CD14-positive monocyte (primary cell): ENCODE measurements at regions not wholly inside any gene's neighbourhood (a gene's known extent, or its start where the extent isn't known, plus 50 kb on each side); places are given as distances from the start of the nearest gene placed in this dataset.

Experiments
- DNase-seq, 3 donors: peaks; one replicate each; pipeline ENCODE4 v3.0.0-alpha.2; 2011 to 2022
- H2AFZ ChIP-seq: 2 replicates; pipeline ENCODE4 v1.6.0; 2012; ENCODE audit warnings: mild to moderate bottlenecking, low read depth, low read length, inconsistent platforms; ENCODE audit not compliant: insufficient read depth, poor library complexity, severe bottlenecking
- H3K27ac ChIP-seq, 2 donors: 1 replicate in 1 of 2; 2 replicates in 1 of 2; pipeline ENCODE4 v1.5.1; 2012 to 2013; ENCODE audit warnings: low read length in 2 of 2, control low read depth in 1 of 2, inconsistent platforms in 1 of 2, low read depth in 1 of 2, mild to moderate bottlenecking in 1 of 2
- H3K27me3 ChIP-seq, 2 donors: one replicate each; pipeline versions ENCODE4 v1.6.0 to v1.6.1; 2011 to 2013; ENCODE audit warnings: low read length in 2 of 2; ENCODE audit not compliant: control insufficient read depth in 2 of 2, insufficient read depth in 2 of 2
- H3K36me3 ChIP-seq, 2 donors: replicated peaks in 1 of 2; 1 replicate in 1 of 2; 2 replicates in 1 of 2; pipeline versions ENCODE4 v1.5.1 to v1.6.1; 2012 to 2013; ENCODE audit warnings: low read length in 2 of 2, control low read depth in 1 of 2, inconsistent platforms in 1 of 2, mild to moderate bottlenecking in 1 of 2; ENCODE audit not compliant: insufficient read depth in 2 of 2, control insufficient read depth in 1 of 2
- H3K4me1 ChIP-seq, 2 donors: 1 replicate in 1 of 2; 2 replicates in 1 of 2; pipeline versions ENCODE4 v1.5.1 to v1.6.1; 2012 to 2013; ENCODE audit warnings: low read length in 2 of 2, control low read depth in 1 of 2, inconsistent platforms in 1 of 2, mild to moderate bottlenecking in 1 of 2, moderate library complexity in 1 of 2; ENCODE audit not compliant: insufficient read depth in 2 of 2, control insufficient read depth in 1 of 2
- H3K4me2 ChIP-seq: replicated peaks from 2 replicates; pipeline ENCODE3; 2012; ENCODE audit warnings: low read length, moderate library complexity, mild to moderate bottlenecking; ENCODE audit not compliant: poor library complexity, severe bottlenecking; ENCODE audit errors: extremely low read depth
- H3K4me3 ChIP-seq, 3 experiments: fragments of 200-600 bp in 1 of 3; sonication (generic) in 1 of 3; replicated peaks in 1 of 3; 1 replicate in 2 of 3; 2 replicates in 1 of 3; pipeline ENCODE4 v1.5.1; 2011 to 2013; ENCODE audit warnings: low read length in 3 of 3, mild to moderate bottlenecking in 3 of 3, control low read depth in 2 of 3, low read depth in 2 of 3, inconsistent platforms in 1 of 3, moderate library complexity in 1 of 3
- H3K79me2 ChIP-seq: 2 replicates; pipeline ENCODE4 v1.6.0; 2012; ENCODE audit warnings: mild to moderate bottlenecking, control low read depth, inconsistent platforms, low read length, moderate library complexity; ENCODE audit not compliant: insufficient read depth
- H3K9ac ChIP-seq: 2 replicates; pipeline ENCODE4 v1.6.0; 2017; ENCODE audit warnings: low read length, mild to moderate bottlenecking; ENCODE audit not compliant: insufficient read depth, poor library complexity, severe bottlenecking
- H3K9me3 ChIP-seq, 2 donors: replicated peaks in 1 of 2; 1 replicate in 1 of 2; 2 replicates in 1 of 2; pipeline versions ENCODE4 v1.5.1 to v1.6.1; 2012 to 2013; ENCODE audit warnings: low read length in 2 of 2, control low read depth in 1 of 2; ENCODE audit not compliant: control insufficient read depth in 1 of 2, insufficient read depth in 1 of 2
- H4K20me1 ChIP-seq: 2 replicates; pipeline ENCODE4 v1.6.0; 2012; ENCODE audit warnings: mild to moderate bottlenecking, low read length, control low read depth, moderate library complexity; ENCODE audit not compliant: insufficient read depth
- H3K27ac Mint-ChIP-seq, 7 donors: one replicate each; pipeline ENCODE4 v1.8.0; 2020; ENCODE audit warnings: mild to moderate bottlenecking in 7 of 7, mixed read lengths in 7 of 7, moderate library complexity in 6 of 7, inconsistent platforms in 2 of 7
- H3K27me3 Mint-ChIP-seq, 3 donors: one replicate each; pipeline ENCODE4 v1.8.0; 2021 to 2022; ENCODE audit warnings: low read depth in 3 of 3, mild to moderate bottlenecking in 3 of 3, mixed read lengths in 3 of 3, moderate library complexity in 3 of 3, inconsistent platforms in 1 of 3
- H3K36me3 Mint-ChIP-seq, 2 donors: one replicate each; pipeline ENCODE4 v1.8.0; 2020; ENCODE audit warnings: mixed read lengths in 2 of 2, inconsistent platforms in 1 of 2, mild to moderate bottlenecking in 1 of 2
- H3K4me1 Mint-ChIP-seq: one replicate; pipeline ENCODE4 v1.8.0; 2020; ENCODE audit warnings: mild to moderate bottlenecking, mixed read lengths
- H3K4me3 Mint-ChIP-seq, 2 donors: one replicate each; pipeline ENCODE4 v1.8.0; 2020; ENCODE audit warnings: mild to moderate bottlenecking in 2 of 2, mixed read lengths in 2 of 2, moderate library complexity in 1 of 2
- H3K9me3 Mint-ChIP-seq, 7 donors: one replicate each; pipeline ENCODE4 v1.8.0; 2020 to 2022; ENCODE audit warnings: mixed read lengths in 7 of 7, mild to moderate bottlenecking in 6 of 7, moderate library complexity in 6 of 7, inconsistent platforms in 2 of 7
- WGBS: methylation state at CpG from one replicate; pipeline ENCODE4 v1.1.5; 2013; ENCODE audit warnings: missing lambda C conversion rate; ENCODE audit not compliant: insufficient coverage; 5-methylcytosine and 5-hydroxymethylcytosine counted together
- intact Hi-C, 2 donors: fragments of 100-400 bp; cut with micrococcal nuclease; formaldehyde crosslinking; loops; one replicate each; pipeline versions ENCODE4 v1.15.0 to v1.15.1; 2023
- TF ChIP-seq, protein P1 (sequence below): fragments of 200-600 bp; IDR thresholded peaks from one replicate; pipeline ENCODE4 v1.8.0; 2022; ENCODE audit warnings: antibody characterized with exemption, mild to moderate bottlenecking

DNA sequence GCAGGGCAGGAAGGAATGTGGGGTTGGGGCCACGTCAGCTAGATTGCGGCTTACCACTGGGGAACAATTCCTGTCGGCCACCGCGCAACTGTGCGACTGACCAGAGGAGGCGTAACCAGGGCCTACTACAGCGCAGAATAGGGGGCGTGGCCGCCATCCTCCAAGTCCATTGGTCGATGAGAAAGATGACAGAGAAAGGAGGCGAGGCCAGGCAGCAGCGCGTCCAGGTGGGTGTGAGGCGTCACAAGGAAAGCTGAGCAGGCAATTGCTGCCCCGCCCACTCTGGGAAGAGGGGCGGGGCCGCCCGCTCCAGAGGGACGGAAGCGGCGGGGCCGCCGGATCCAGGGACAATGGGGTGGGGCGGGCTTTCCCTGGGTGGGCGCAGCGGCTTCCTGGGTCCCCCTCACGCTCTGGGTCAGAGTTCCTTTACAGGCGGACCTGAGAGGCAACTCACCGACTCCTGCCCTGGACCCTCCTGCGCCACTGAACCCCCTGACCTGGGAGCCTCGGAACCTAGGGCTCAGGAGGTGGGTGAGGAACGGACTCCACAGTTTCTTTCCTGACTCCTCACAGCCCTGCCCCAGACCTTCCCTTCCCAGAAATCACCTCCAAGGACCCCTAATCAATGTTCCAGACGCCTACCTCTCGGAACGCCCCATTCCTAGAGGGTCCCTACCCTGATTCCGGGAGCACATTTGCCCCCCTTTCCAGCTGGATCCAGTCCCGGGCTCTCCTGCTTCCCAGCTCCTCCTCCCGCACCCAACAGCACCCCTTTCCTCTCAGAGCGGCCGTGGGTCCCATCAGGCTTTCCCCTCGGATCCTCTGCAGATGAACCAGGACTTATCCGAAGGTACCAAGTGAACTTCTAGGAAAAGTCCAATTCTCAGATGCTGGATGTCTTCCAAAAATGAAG is 101.5 kb upstream of the ZNF492 start:
- TF ChIP-seq, protein P1, sequence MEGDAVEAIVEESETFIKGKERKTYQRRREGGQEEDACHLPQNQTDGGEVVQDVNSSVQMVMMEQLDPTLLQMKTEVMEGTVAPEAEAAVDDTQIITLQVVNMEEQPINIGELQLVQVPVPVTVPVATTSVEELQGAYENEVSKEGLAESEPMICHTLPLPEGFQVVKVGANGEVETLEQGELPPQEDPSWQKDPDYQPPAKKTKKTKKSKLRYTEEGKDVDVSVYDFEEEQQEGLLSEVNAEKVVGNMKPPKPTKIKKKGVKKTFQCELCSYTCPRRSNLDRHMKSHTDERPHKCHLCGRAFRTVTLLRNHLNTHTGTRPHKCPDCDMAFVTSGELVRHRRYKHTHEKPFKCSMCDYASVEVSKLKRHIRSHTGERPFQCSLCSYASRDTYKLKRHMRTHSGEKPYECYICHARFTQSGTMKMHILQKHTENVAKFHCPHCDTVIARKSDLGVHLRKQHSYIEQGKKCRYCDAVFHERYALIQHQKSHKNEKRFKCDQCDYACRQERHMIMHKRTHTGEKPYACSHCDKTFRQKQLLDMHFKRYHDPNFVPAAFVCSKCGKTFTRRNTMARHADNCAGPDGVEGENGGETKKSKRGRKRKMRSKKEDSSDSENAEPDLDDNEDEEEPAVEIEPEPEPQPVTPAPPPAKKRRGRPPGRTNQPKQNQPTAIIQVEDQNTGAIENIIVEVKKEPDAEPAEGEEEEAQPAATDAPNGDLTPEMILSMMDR, result no peak
- Mint-ChIP-seq H3K4me1 (no peaks in the 10 kb centered on the region), H3K9me3 (peaks cover 22 to 49% (median 31%) of the 10 kb centered on the region in 7 donors), H3K27ac (no peak overlapping the region), H3K27me3 (peaks cover 2 to 5% (median 4%) of the 10 kb centered on the region in 3 donors), H3K36me3 (peaks cover 0 to 3% of the 10 kb centered on the region in 2 donors), H3K4me3 (no peak overlapping the region)
- no peak overlapping the region for H3K27ac ChIP-seq
- H2AFZ ChIP-seq, result no peak overlapping the region
- no peak overlapping the region for H3K4me3 ChIP-seq
- no peaks in the 10 kb centered on the region for H3K4me1 ChIP-seq
- H3K9me3 ChIP-seq, result peaks cover 25 to 58% of the 10 kb centered on the region in 2 donors
- H3K9ac ChIP-seq, result no peak overlapping the region
- intact Hi-C loops, result no loop called here
- DNase-seq, result no peak
- WGBS, result 5% methylated on average over 37 of the region's 43 CpGs
- no peaks in the 10 kb centered on the region for H3K36me3 ChIP-seq
- no peak overlapping the region for H3K4me2 ChIP-seq
- H3K27me3 ChIP-seq, result no peaks in the 10 kb centered on the region
- no peaks in the 10 kb centered on the region for H4K20me1 ChIP-seq
- H3K79me2 ChIP-seq, result no peaks in the 10 kb centered on the region

DNA sequence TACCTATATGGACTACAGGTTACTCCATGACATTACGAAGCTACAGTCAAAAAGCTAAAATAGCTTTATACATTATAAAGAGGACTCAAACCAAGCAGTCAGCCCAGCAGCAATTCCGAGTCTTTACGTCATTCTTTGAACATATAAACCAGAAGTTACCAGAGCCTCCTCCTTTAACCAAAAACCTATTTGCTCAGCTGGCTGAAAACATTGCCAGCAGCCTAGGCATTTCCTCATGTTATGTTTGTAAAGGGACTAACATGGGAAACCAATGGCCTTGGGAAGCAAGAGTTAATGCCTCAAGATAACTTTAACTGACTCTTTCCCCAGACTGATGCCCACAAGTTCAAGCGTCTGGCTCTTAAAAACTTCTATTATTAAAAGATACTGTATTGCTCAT is 104.1 kb upstream of the ZNF492 start:
- Histone ChIP-seq H3K4me3 (no peak overlapping the region), H3K9me3 (peaks cover 48 to 62% of the 10 kb centered on the region in 2 donors), H3K36me3 (no peaks in the 10 kb centered on the region), H3K4me2 (no peak overlapping the region), H3K4me1 (no peaks in the 10 kb centered on the region), H2AFZ (no peak overlapping the region), H3K79me2 (no peaks in the 10 kb centered on the region), H3K27ac (no peak overlapping the region), H3K27me3 (no peaks in the 10 kb centered on the region), H3K9ac (no peak overlapping the region), H4K20me1 (no peaks in the 10 kb centered on the region)
- Mint-ChIP-seq H3K36me3 (peaks cover 0 to 3% of the 10 kb centered on the region in 2 donors), H3K27me3 (peaks cover 2 to 5% (median 4%) of the 10 kb centered on the region in 3 donors), H3K27ac (no peak overlapping the region), H3K4me3 (no peak overlapping the region), H3K9me3 (peaks cover 29 to 64% (median 47%) of the 10 kb centered on the region in 7 donors), H3K4me1 (no peaks in the 10 kb centered on the region)
- 80% methylated on average over 1 of the region's 4 CpGs for WGBS
- DNase-seq, result no peak
- intact Hi-C loops, result no loop called here
- TF ChIP-seq, protein P1, result no peak
